GM19438 (cell line): ENCODE measurements at regions not wholly inside any gene's neighbourhood (a gene's known extent, or its start where the extent isn't known, plus 50 kb on each side); places are given as distances from the start of the nearest gene placed in this dataset.

Experiments
- ATAC-seq: cut with Tn5 transposase; IDR thresholded peaks from one replicate; pipeline ENCODE4 v1.9.1; 2021; ENCODE audit warnings: low read depth; ENCODE audit not compliant: unreplicated experiment

DNA sequence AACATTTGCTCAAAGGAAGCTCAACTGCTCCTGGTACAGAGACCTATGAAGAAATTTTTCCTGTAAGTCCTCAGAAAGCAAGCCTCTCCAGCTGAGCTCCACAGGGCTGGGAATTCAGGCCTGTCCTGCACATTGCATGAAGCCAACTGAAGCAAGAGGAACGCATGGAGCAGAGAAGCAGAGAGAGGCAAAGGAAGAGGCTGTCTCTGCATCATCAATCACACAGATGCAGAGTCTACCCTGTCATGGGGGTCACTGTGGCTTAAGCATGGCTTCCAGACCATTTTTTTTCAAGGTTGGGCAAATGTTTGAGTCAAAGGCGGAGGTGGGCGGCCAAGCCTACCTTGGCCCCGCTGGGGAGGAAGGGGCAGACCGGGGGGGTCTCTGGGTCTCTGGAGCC lies 110.3 kb upstream of the MSX1 start:
- ATAC-seq, result no peak

DNA sequence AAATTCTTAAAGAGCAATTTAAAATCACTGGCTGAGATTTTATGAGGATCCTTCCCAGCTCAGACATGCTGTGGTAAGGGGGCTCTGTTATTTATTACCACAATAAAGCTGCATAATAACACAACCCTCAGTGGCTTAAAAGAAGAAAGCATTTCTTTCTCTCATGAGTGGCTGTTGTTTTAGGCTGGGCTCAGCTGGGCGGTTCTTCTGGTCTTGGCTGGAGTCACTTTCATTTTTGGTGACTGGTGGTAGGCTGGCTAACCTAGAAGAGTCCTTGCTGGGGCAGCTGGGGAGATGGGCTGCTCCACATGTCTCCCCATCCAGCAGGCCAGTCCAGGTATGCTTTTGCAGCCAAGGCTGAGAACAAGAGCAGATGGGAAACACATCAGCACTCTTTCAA lies 113.0 kb upstream of the MSX1 start:
- ATAC-seq, result no peak

DNA sequence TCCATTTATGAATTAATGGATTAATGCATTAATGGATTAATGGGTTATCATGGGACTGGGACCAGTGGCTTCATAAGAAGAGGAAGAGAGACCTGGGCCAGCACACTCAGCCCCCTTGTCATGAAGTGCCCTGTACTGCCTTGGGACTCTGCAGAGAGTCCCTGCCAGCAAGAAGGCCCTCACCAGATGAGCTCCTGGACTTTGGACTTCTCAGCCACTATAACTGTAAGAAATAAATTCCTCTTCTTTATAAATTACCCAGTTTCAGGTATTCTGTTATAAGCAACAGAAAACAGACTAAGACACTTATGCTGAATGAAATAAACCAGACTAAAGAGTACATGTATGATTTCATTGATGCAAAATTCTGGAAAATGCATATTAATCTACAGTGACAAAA lies 119.4 kb upstream of the MSX1 start:
- ATAC-seq, result no peak

DNA sequence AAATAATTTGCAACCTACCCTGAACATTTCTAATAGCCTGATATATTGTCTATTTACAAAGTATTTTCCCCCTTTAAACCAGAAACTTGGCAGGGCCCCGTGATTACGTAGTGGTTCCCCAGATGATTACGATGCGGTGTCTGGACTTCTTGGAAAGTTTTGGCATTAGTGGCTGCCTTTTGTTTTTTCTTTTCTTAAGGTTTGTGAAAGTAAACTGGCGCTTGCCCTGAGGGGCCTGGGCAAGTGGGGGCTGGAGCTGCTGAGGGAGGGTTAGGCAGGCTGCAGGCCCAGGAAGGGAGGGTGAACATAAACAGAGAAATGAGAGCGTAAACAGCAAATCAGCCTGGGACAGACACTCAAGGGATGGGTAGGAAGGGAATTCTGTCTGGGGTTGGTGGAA lies 123.6 kb upstream of the MSX1 start:
- no peak for ATAC-seq

DNA sequence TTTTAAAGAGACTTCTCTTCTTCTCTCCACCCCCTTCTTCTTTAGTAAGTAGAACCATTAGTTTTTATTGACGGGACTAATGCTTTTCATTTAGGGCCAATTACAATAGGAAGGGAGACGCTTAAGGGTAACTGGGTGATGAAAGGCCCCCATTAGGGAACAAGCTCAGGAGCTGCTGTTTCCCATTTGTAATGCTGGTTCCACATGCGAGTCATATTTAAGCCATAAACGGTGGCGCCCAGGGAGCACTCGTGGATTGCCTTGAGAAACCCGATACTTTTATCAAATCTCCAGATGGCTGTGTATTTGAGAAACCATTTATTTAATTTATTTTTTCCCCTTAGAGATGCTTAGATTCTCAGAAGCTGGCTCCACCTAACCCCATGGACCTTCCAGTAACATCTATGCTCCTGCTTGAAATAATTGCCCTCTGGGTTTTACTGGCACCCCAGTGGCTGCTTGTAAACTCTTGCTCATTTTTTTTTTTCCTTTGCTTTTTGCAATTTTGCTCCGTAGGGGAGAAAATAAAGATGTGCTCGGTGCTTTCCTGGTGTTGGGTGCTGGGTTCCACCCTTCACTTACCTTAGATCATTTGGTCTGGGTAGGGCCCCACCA lies 124.2 kb upstream of the MSX1 start:
- ATAC-seq, result no peak

DNA sequence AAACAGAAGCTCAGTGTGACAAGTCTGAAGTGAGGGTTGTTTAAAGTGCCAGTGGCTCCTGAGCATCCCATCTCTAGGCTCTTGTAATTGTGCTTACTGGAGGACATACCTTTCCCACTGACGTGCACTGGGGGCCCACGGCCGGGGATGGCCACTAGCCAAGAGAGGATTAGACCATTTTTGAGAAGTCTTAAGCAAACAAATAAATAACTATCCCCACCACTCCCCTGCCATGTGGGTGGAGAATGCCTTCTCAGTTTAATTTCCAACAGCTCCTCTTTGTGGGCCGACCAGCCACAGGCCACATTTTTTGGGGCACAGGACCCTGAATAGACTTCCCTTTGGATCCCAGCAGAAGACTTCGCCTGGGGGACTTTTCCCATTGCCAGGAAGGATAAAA lies 125.0 kb upstream of the MSX1 start:
- ATAC-seq, result no peak

DNA sequence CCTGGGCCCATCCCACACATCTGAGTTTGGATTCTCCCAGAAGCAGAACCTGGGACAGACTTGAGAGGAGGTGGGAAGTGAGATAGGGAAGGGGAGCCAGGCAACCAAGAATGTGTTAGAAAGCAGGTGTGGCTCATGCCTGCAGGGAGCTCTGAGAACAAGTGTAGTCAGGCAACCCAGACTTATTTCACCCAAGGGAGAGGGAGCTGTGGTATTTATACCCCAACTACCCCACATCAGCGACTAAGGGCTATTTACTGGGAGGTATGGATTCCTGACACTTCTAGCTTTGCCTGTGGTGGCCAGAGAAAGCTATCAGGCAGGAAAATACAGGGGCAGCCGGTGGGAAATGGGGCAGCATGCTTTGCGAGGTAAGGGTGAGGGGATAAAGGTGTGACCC lies 125.8 kb upstream of the MSX1 start:
- ATAC-seq, result no peak

DNA sequence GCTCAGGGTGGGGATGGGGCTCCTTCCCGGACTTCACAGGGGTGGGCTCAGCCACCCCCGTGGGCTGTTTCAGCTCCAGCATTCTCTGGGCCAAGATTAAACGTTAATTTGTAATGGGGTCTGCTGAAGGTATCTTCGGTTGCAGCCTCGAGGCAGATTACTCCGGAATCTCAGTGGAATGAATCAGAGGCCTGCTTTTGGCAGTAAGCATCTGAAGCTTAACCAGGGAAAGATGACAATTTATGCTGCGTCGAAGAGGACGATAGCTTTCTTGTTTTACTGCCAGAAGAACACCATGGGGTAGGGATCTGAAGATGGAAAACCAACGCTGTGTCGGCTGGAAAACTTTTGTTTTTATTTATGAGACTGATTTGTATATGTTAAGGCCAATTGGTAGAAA lies 129.2 kb upstream of the MSX1 start:
- no peak for ATAC-seq

DNA sequence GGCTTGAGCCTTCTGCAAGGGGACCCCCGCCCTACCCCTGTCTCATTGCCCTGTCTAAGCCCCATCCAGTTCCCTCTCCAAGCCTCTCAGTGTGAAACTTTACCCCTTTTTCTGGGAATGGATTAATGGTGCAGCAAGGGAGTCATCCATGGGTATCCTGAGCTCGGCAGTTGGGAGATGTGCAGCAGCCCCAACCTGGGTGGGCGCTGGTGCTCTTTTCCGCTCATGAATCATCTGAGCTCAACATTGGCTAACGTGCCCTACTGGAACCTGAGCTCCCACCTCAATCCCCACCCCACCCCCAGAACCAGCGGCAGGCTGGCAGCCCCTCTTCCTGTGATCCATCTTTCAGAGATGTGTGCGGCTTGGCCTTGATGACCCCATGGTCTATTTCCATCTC lies 130.3 kb upstream of the MSX1 start:
- no peak for ATAC-seq

DNA sequence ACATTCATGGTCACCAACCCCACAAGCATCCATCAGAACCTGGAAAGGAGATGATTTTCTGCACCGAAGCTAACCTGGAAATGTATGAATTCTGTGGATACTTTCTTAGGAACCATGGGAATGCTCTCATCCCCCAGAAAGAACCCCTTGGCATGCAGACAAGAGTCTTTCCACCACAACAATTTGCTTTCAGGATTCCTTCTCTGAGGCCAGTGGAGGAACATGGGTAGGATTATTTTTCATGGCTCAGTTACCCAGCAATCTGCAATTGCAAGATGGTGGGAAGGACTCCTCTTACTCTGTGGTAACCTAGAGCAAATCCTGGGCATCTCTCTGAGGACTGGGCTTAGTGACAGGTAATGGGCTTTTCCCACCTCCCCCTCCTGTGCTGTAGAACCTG lies 131.9 kb upstream of the MSX1 start:
- no peak for ATAC-seq

DNA sequence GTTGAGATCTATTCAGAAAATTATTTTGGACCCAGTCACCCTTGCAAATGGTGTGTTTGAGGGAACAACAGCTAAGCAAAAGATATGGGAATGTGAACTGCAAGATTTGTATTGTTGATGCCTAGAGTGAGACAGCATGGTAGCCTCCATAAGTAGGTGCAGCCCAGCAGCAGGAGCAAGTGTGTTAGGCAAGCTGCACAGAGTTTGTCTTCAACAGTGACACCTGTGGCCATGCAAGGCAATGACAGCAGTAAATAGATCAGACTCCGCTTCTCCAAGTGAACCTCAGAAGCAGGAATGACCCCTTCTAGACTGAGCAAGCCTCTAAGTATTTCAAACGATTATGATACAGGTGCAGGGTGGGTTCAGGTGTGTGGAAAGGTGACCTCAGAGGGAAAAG lies 133.4 kb upstream of the MSX1 start:
- no peak for ATAC-seq

DNA sequence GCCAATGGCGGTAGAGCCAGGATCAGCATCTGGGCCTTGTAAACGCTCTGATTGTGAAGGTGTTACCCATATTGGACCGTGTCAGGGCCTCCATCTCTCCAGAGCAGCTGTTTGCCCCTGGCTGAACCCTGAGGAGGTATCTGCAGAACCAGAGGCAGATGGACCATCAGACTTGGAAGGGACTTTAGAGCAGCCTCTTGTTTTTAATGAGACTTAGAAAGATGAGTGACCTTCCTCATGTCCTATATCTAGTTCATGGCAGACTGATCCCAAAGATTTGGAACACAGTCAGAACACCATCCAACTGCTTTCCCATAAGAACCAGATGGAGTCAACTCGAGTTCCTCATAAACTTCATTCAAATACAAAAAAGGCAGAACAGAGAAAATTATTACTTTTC lies 135.1 kb upstream of the MSX1 start:
- no peak for ATAC-seq

DNA sequence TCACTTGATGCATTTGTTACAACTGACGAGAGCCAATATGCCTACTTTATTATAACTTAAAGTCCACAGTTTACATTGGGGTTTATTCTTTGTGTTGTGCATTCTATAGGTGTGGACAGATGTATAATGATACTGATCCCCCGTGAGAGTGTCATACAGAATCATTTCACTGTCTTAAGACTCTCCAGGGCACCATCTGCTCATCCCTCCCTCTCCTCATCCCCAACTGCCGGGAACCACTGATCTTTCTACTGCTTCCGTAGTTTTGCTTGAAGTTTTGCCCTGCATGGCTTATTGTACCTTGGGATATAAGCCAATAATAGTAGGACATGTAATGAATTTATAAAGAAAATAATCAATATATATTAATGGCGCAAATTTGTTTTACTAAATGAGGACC lies 137.8 kb upstream of the MSX1 start:
- ATAC-seq, result no peak

DNA sequence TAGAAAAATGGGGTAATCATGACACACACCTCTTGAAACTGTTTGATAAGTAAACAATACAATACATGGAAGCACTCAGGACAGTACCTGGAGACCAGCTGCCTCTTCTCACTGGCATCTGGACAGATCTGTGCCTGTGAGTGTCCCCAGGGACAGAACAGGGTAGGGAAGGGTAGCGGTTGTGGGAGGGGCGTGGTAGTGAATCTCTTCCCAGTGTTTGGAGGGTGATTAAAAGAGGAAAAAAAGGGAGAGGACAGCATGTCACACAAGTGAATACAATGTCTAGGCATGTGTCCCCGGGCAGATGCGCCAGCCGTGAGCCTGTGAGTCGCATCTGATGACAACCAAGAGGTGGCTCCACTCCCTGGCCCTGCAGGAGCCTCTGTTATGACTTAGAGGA lies 138.8 kb upstream of the MSX1 start:
- no peak for ATAC-seq

DNA sequence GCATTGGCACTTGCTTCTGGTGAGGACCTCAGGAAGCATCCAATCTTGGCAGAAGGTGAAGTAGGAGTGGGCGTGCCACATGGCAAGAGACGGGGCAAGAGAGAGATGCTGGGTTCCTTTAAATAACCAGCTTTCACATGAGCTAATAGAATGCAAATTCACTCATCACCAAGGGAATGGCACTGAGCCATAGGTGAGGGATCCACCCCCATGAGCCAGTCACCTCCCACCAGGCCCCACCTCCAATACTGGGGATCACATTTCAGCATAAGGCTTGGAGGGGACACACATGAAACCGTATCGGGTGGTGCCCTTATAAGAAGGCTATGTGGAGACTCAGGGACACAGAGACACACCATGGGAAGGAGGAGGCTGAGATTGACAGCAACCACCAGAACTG lies 140.0 kb upstream of the MSX1 start:
- ATAC-seq, result no peak

DNA sequence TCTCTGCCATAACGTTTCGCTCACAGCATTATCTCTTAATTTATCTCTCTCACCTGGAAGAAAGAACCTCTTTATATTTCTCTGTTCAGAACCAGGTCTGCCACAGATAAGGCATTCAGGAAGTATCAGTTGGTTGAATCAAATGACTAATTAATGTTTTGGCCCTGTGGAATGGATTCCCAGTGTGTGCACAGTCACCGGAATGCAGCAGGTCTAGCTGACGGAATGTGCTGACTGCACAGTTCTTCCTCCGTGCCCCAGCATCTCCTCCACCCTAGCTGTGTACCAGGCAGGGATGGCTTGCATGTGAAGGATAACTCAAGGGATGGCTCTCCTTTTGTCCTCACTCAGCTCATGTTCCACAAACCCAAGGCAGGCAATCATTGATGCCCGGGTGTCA lies 141.8 kb upstream of the MSX1 start:
- ATAC-seq, result no peak

DNA sequence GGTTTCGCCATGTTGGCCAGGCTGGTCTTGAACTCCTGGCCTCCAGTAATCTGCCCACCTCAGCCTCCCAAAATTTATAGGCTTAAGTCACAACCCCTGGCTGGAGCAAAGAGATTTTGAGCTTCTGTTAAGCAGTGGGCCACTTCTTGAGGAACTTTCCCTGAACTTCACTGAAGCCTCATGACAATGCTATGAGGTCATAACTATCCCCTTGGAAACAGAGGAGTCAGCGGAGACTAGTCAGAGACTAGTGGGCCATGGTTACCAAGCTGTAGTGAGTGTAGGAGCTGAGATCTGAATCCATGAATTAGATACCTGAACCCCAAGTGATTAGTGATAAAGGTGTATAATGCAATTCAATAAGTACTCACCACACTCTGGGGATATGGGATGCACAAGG lies 145.1 kb upstream of the MSX1 start:
- ATAC-seq, result no peak

DNA sequence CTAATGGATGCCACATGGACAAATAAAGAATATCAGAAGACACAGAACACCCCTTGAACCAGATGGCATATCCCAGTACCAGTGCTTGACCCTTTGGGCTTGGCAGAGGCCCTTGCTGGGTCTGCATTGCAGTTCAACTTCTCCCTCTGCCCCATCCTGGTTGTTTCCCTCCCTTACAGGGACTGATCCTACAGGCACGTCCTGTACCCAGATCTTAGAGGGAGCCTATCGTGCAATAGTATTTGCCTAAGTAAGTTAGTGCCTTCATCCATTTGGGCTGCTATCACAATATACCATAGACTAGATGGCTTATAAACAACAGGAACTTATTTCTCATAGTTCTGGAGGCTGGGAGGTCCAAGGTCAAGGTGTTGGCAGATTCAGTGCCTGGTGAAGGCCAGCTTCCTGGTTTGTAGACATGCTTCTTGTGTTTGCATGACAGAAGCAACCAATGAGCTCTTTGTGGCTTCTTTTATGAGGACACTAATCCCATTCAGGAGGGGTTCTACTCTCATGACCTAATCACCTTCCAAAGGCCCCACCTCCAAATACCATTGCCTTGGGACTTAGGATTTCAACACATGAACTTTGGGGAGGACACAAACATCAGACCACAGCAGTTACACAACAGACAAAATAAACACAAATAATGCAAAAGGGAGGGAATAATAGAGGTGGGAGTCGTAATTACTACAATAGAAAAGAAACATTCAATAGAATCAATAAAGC lies 146.5 kb upstream of the MSX1 start:
- no peak for ATAC-seq

DNA sequence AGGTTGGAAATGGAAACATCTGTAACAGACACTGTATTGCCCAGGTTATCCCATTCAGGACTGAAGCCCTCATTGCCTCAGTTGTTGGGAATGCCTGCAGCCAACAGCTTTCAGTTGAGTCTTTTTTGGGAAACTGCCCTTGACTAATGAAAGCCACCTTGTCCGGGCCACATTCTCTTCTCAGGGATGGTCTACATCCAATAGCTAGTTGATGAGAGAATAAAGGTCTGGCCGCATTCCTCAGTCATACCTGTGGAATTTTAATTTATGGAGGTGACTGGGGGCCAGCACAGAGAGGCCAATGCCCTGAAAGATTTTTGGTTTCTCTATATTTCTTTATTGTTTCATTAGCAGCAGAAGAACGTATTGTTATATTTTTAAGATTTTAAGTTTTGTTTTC lies 147.6 kb upstream of the MSX1 start:
- ATAC-seq, result no peak

DNA sequence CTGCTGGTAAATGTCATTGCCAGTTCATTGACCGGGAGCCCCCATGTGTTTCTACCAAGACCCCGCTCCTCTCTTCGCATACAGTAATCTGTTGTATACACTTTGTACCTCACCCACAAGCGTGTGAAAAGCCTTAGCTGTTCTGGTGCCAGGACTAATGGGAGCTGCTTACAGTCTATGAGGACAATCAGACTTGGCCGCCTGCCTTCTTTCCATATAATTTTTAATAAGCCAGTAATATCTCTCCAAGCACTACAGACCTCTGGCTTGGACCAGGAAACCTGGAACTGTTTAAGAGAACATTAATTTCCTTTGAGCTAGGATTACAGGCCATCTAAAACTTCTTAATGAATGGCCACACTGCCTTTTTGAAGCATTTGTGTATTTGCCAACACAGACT lies 149.7 kb upstream of the MSX1 start:
- no peak for ATAC-seq

DNA sequence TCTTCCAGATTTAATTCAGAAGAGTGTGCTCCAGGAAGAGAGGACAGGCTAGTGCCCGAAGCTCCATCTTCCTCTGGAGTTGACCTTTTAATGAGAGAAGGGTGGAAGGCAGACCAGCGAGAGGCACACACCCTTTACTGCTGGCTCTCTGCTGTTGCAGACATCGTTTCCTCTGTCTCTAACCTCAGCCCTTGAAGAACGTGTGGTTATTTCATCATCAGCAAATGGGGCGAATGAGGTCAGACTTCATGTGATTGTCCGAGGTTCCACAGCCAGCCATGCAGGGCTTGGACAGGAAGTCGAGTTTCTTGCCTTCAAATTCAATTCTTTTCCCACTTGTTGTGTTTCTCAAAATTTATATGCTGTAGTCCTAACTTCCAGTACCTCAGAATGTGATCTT lies 155.2 kb upstream of the MSX1 start:
- ATAC-seq, result no peak

DNA sequence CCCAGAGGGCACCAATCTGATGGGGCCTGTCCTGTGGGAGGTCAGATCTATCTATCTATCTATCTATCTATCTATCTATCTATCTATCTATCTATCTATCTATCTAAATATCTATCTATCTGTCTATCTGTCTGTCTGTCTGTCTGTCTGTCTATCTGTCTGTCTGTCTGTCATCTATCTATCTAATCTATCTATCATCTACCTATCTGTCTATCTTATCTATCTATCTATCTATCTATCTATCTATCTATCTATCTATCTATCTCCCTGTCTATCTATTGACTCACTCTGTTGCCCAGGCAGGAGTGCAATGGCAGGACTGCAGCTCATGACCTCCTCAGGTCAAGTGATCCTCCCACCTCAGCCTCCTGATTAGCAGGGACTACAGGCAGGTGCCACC lies 155.7 kb upstream of the STX18 start:
- no peak for ATAC-seq

DNA sequence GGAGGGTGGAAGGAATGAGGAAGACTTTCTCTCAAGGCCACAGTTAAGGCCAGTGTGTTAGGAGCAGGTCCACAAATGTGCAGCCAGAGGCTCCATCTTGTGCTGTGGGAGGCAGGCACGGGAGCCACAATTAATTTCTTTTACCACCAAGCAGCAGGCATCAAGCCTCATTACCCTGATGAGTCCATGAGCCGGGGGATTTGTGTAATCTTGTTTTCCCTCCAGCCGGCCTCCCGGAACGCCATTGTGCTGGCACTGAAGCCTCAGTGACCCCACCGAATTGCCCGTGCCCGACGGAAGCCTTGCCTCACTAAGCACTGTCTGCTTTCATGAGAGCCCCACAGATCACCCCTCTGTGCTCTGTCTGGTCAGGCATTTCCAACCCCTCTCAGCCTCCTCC lies 154.7 kb upstream of the STX18 start:
- no peak for ATAC-seq
